IMR-90 (cell line): ENCODE measurements at regions not wholly inside any gene's neighbourhood (a gene's known extent, or its start where the extent isn't known, plus 50 kb on each side); places are given as distances from the start of the nearest gene placed in this dataset.

Source experiments
- ATAC-seq: fragments of 200-7000 bp; cut with Tn5 transposase; 2 replicates; pipeline ENCODE4 v1.9.1; 2020; ENCODE audit warnings: low read depth, mild to moderate bottlenecking, moderate library complexity
- BruUV-seq: library from RNA; stranded (reverse); fragments of 400-500 nt; replicated peaks from 2 replicates; lab custom pipeline; 2021; lab: Mats Ljungman, UMichigan
- CTCF ChIA-PET: fragments of 300-600 bp; formaldehyde crosslinking; extraction: SDS; loops from one replicate; lab custom pipeline; 2021; ENCODE audit warnings: antibody characterized with exemption; lab: Yijun Ruan, JAX
- POLR2A ChIA-PET: fragments of 300-600 bp; sonication (Branson Sonifier 250); formaldehyde crosslinking; loops from one replicate; lab custom pipeline; 2022; ENCODE audit warnings: antibody characterized with exemption; ENCODE audit not compliant: unreplicated experiment; lab: Charles Lee
- DNase-seq: peaks from one replicate; pipeline ENCODE4 v3.0.0; 2013
- H2AFZ ChIP-seq: replicated peaks from 2 replicates; pipeline ENCODE3; 2013; ENCODE audit warnings: low read length, mild to moderate bottlenecking; ENCODE audit not compliant: poor library complexity
- H2AK5ac ChIP-seq: 2 replicates; pipeline ENCODE4 v1.6.1; 2013; ENCODE audit warnings: low read depth, low read length, inconsistent platforms
- H2AK9ac ChIP-seq: replicated peaks from 2 replicates; pipeline ENCODE3; 2013; ENCODE audit warnings: mild to moderate bottlenecking, low read depth, low read length, moderate library complexity; ENCODE audit not compliant: poor library complexity
- H2BK120ac ChIP-seq: 2 replicates; pipeline ENCODE4 v1.6.1; 2013; ENCODE audit warnings: low read depth, low read length, inconsistent platforms
- H2BK15ac ChIP-seq: 3 replicates; pipeline ENCODE4 v1.6.1; 2013; ENCODE audit warnings: low read depth, low read length, inconsistent platforms
- H2BK20ac ChIP-seq: 2 replicates; pipeline ENCODE4 v1.6.1; 2013; ENCODE audit warnings: low read depth, mild to moderate bottlenecking, inconsistent platforms, low read length, moderate library complexity
- H2BK5ac ChIP-seq: 2 replicates; pipeline ENCODE4 v1.6.1; 2013; ENCODE audit warnings: mild to moderate bottlenecking, low read depth, low read length, inconsistent platforms; ENCODE audit not compliant: poor library complexity, severe bottlenecking
- H3K14ac ChIP-seq: replicated peaks from 2 replicates; pipeline ENCODE4 v1.6.1; 2013; ENCODE audit warnings: low read depth, low read length, inconsistent platforms
- H3K18ac ChIP-seq: 2 replicates; pipeline ENCODE4 v1.6.1; 2013; ENCODE audit warnings: low read depth, low read length, control low read depth
- H3K23ac ChIP-seq: 2 replicates; pipeline ENCODE4 v1.6.1; 2013; ENCODE audit warnings: low read depth, low read length, inconsistent platforms
- H3K27ac ChIP-seq: 2 replicates; pipeline ENCODE4 v1.5.1; 2013; ENCODE audit warnings: mild to moderate bottlenecking, control low read depth, low read length; ENCODE audit not compliant: insufficient read depth
- H3K27me3 ChIP-seq: 2 replicates; pipeline ENCODE4 v1.6.1; 2013; ENCODE audit warnings: low read length; ENCODE audit not compliant: control insufficient read depth, insufficient read depth
- H3K36me3 ChIP-seq: 2 replicates; pipeline ENCODE4 v1.6.1; 2013; ENCODE audit warnings: low read length, mixed read lengths; ENCODE audit not compliant: control insufficient read depth, insufficient read depth
- H3K4ac ChIP-seq: 2 replicates; pipeline ENCODE4 v1.6.1; 2013; ENCODE audit warnings: low read depth, low read length, inconsistent platforms
- H3K4me1 ChIP-seq: 2 replicates; pipeline ENCODE4 v1.6.1; 2013; ENCODE audit warnings: low read length, mixed read lengths; ENCODE audit not compliant: control insufficient read depth, insufficient read depth
- H3K4me2 ChIP-seq: 2 replicates; pipeline ENCODE4 v1.6.1; 2013; ENCODE audit warnings: low read depth, mild to moderate bottlenecking, control low read depth, low read length, moderate library complexity
- H3K4me3 ChIP-seq: 2 replicates; pipeline ENCODE4 v1.5.1; 2013; ENCODE audit warnings: low read depth, mild to moderate bottlenecking, control low read depth, low read length, moderate library complexity; ENCODE audit not compliant: insufficient read depth
- H3K56ac ChIP-seq: 2 replicates; pipeline ENCODE4 v1.6.1; 2013; ENCODE audit warnings: low read length, inconsistent platforms; ENCODE audit not compliant: insufficient read depth; ENCODE audit errors: extremely low read depth
- H3K79me1 ChIP-seq, 2 experiments: 2 replicates each; pipeline ENCODE4 v1.6.1; 2013; ENCODE audit warnings: low read length in 2 of 2, inconsistent platforms in 1 of 2, low read depth in 1 of 2
- H3K9ac ChIP-seq: 2 replicates; pipeline ENCODE4 v1.6.1; 2013; ENCODE audit warnings: low read depth, low read length, control low read depth
- H3K9me1 ChIP-seq: 2 replicates; pipeline ENCODE4 v1.6.1; 2013; ENCODE audit warnings: low read length, inconsistent platforms; ENCODE audit not compliant: insufficient read depth
- H3K9me3 ChIP-seq: 2 replicates; pipeline ENCODE4 v1.6.1; 2013; ENCODE audit warnings: low read length; ENCODE audit not compliant: control insufficient read depth, insufficient read depth
- H4K20me1 ChIP-seq: 2 replicates; pipeline ENCODE4 v1.6.1; 2013; ENCODE audit warnings: low read length, inconsistent platforms; ENCODE audit not compliant: insufficient read depth
- H4K5ac ChIP-seq: 2 replicates; pipeline ENCODE4 v1.6.1; 2013; ENCODE audit warnings: mild to moderate bottlenecking, low read depth, low read length, control low read depth
- H4K8ac ChIP-seq, 2 experiments: 2 replicates each; pipeline ENCODE4 v1.6.1; 2013; ENCODE audit warnings: low read depth in 2 of 2, low read length in 2 of 2, control low read depth in 1 of 2, inconsistent platforms in 1 of 2
- H4K91ac ChIP-seq: 2 replicates; pipeline ENCODE4 v1.6.1; 2013; ENCODE audit warnings: low read depth, low read length, inconsistent platforms; ENCODE audit not compliant: insufficient read depth
- BHLHE40 ChIP-seq: fragments of 150-350 bp; IDR thresholded peaks from 2 replicates; pipeline ENCODE4 v1.6.1; 2016; ENCODE audit warnings: mild to moderate bottlenecking, low read depth, low read length
- CEBPB ChIP-seq: IDR thresholded peaks from 2 replicates; pipeline ENCODE4 v1.6.1; 2012; ENCODE audit warnings: low read depth, low read length, improper control_type of control experiment
- CTCF ChIP-seq: conservative IDR thresholded peaks from 2 replicates; pipeline ENCODE4 v1.5.1; 2012; ENCODE audit warnings: mild to moderate bottlenecking, low read depth, low read length, improper control_type of control experiment
- ELK1 ChIP-seq: fragments of 150-350 bp; IDR thresholded peaks from 2 replicates; pipeline ENCODE4 v1.6.1; 2016; ENCODE audit warnings: low read depth, mild to moderate bottlenecking, low read length, moderate library complexity, borderline replicate concordance
- FOS ChIP-seq: fragments of 150-350 bp; IDR thresholded peaks from 2 replicates; pipeline ENCODE4 v1.6.1; 2016; ENCODE audit warnings: low read depth, low read length
- MAFK ChIP-seq: IDR thresholded peaks from 2 replicates; pipeline ENCODE4 v1.6.1; 2012; ENCODE audit warnings: low read depth, low read length, improper control_type of control experiment
- MAZ ChIP-seq: IDR thresholded peaks from 2 replicates; pipeline ENCODE4 v1.6.1; 2012; ENCODE audit warnings: low read depth, mild to moderate bottlenecking, low read length, improper control_type of control experiment, moderate library complexity, borderline replicate concordance
- MXI1 ChIP-seq: IDR thresholded peaks from 2 replicates; pipeline ENCODE4 v1.6.1; 2012; ENCODE audit warnings: low read depth, mild to moderate bottlenecking, low read length, moderate library complexity, borderline replicate concordance
- NFE2L2 ChIP-seq: fragments of 150-350 bp; IDR thresholded peaks from 2 replicates; pipeline ENCODE4 v1.6.1; 2016; ENCODE audit warnings: low read depth, mild to moderate bottlenecking, low read length
- POLR2A ChIP-seq: IDR thresholded peaks from 2 replicates; pipeline ENCODE4 v1.6.1; 2012; ENCODE audit warnings: mild to moderate bottlenecking, low read depth, low read length
- RAD21 ChIP-seq: IDR thresholded peaks from 2 replicates; pipeline ENCODE4 v1.6.1; 2012; ENCODE audit warnings: low read length, improper control_type of control experiment
- RFX5 ChIP-seq: IDR thresholded peaks from 2 replicates; pipeline ENCODE4 v1.8.0; 2012; ENCODE audit warnings: low read depth, mild to moderate bottlenecking, low read length, moderate library complexity
- SMC3 ChIP-seq: fragments of 150-350 bp; IDR thresholded peaks from 2 replicates; pipeline ENCODE4 v1.6.1; 2016; ENCODE audit warnings: low read depth, mild to moderate bottlenecking, antibody characterized with exemption, low read length, moderate library complexity
- WGBS, 2 experiments: methylation state at CpG; one replicate each; pipeline versions ENCODE4 v1.1.5 to v1.1.7; 2013; ENCODE audit warnings: missing lambda C conversion rate in 2 of 2; ENCODE audit not compliant: insufficient read length in 1 of 2; ENCODE audit errors: extremely low coverage in 2 of 2; 5-methylcytosine and 5-hydroxymethylcytosine counted together
- dilution Hi-C: fragments of 300-500 bp; cut with HindIII; formaldehyde crosslinking; loops from one replicate; pipeline ENCODE4 v1.14.3; 2018; ENCODE audit warnings: low sequenced_read_pairs; ENCODE audit not compliant: unreplicated experiment
- in situ Hi-C: fragments of 300-500 bp; cut with MboI; formaldehyde crosslinking; loops from 3 replicates; pipeline ENCODE4 v1.14.3; 2019; ENCODE audit warnings: low sequenced_read_pairs, inconsistent platforms, mixed read lengths
- intact Hi-C: fragments of 100-400 bp; cut with micrococcal nuclease; formaldehyde crosslinking; loops from 2 replicates; pipeline ENCODE4 v1.10.0; 2022

GRCh38 chr2:75326645-75327044 is 127.3 kb upstream of the TACR1 start:
- Histone ChIP-seq H2BK120ac (no peak overlapping the region), H3K4me2 (no peak overlapping the region), H4K20me1 (no peaks in the 10 kb centered on the region), H3K9ac (no peak overlapping the region), H2BK20ac (no peak overlapping the region), H2AFZ (no peak overlapping the region), H2BK15ac (no peak overlapping the region), H3K79me1 (no peaks in the 10 kb centered on the region), H3K27ac (no peak overlapping the region), H2BK5ac (no peak overlapping the region), H3K14ac (no peak overlapping the region), H2AK9ac (no peak overlapping the region), H2AK5ac (no peak overlapping the region), H4K91ac (no peak overlapping the region), H4K8ac (no peak overlapping the region), H4K5ac (no peak overlapping the region), H3K27me3 (peaks cover 4% of the 10 kb centered on the region), H3K4me3 (no peak overlapping the region), H3K9me1 (no peaks in the 10 kb centered on the region), H3K4ac (no peak overlapping the region), H3K9me3 (no peaks in the 10 kb centered on the region), H3K56ac (no peak overlapping the region), H3K36me3 (no peaks in the 10 kb centered on the region), H3K4me1 (no peaks in the 10 kb centered on the region), H3K23ac (no peak overlapping the region), H3K18ac (no peak overlapping the region)
- ATAC-seq (no peak), DNase-seq (no peak)
- ChIA-PET CTCF (no interaction called here), POLR2A (no interaction called here)
- intact Hi-C loops (no loop called here), in situ Hi-C loops (no loop called here), dilution Hi-C loops (no loop called here)
- no TSS peak for BruUV-seq
- WGBS, 2 experiments, result 86% methylated on average over 1 of the region's 2 CpGs; no CpG with 5 or more reads in 1 of the 2 experiments
- TF ChIP-seq MAFK, result no peak
- no peak for TF ChIP-seq RAD21
- no peak for TF ChIP-seq BHLHE40
- TF ChIP-seq MAZ, result no peak
- TF ChIP-seq MXI1, result no peak
- no peak for TF ChIP-seq CTCF
- TF ChIP-seq SMC3, result no peak
- no peak for TF ChIP-seq POLR2A
- no peak for TF ChIP-seq NFE2L2
- no peak for TF ChIP-seq FOS
- no peak for TF ChIP-seq ELK1
- no peak for TF ChIP-seq RFX5
- no peak for TF ChIP-seq CEBPB
